Activated naive CD4-positive, alpha-beta T cell treated with anti-CD3 and anti-CD28 coated beads for 36 hours (primary cell): ENCODE measurements at regions not wholly inside any gene's neighbourhood (a gene's known extent, or its start where the extent isn't known, plus 50 kb on each side); places are given as distances from the start of the nearest gene placed in this dataset.
"Not testable (repeated sequence)": the region's sequence is repeated elsewhere in the genome, so short reads cannot be mapped to it uniquely, and the experiment has no call there.

Experiments
- CTCF ChIA-PET: fragments of 350-600 bp; sonication (Branson Sonifier 250); formaldehyde crosslinking; loops from one replicate; lab custom pipeline; 2021; ENCODE audit warnings: antibody characterized with exemption; lab: Charles Lee
- DNase-seq: peaks from one replicate; pipeline ENCODE4 v3.0.0-alpha.2; 2020
- H3K27ac Mint-ChIP-seq: one replicate; pipeline ENCODE4 v1.8.0; 2021; ENCODE audit warnings: mild to moderate bottlenecking, mixed read lengths
- H3K27me3 Mint-ChIP-seq: one replicate; pipeline ENCODE4 v1.8.0; 2021; ENCODE audit warnings: low read depth, mixed read lengths
- H3K36me3 Mint-ChIP-seq: one replicate; pipeline ENCODE4 v1.8.0; 2021; ENCODE audit warnings: low read depth, mixed read lengths
- H3K4me1 Mint-ChIP-seq: one replicate; pipeline ENCODE4 v1.8.0; 2021; ENCODE audit warnings: low read depth, mixed read lengths
- H3K4me3 Mint-ChIP-seq: one replicate; pipeline ENCODE4 v1.8.0; 2021; ENCODE audit warnings: mild to moderate bottlenecking, moderate library complexity, mixed read lengths
- H3K9me3 Mint-ChIP-seq: one replicate; pipeline ENCODE4 v1.8.0; 2021; ENCODE audit warnings: mixed read lengths
- intact Hi-C: fragments of 100-400 bp; cut with micrococcal nuclease; formaldehyde crosslinking; loops from one replicate; pipeline ENCODE4 v1.15.1; 2023

DNA sequence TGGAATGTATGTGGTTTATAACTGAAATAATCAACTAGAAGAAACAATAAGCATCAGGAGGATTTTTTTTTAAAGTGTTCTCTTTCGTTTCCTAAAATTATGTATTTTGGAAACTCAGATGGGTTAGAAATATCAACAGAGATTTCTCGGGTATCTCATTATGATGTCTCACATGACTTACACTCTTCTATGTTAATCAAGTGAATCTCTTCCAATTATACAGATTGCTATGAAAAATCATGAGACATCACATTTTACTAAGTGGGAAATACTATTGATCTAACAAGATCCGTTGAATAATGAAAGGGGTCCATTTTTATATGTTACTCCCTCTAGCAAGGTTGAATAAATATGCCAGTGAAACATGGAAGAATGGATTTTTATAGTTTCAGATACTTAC lies 54.7 kb upstream of the NRIP1 start:
- intact Hi-C loops, result no loop called here
- Mint-ChIP-seq H3K4me1 (no peaks in the 10 kb centered on the region), H3K4me3 (no peak overlapping the region), H3K27ac (no peak overlapping the region), H3K27me3 (peaks cover 9% of the 10 kb centered on the region), H3K9me3 (no peaks in the 10 kb centered on the region), H3K36me3 (no peaks in the 10 kb centered on the region)
- no peak for DNase-seq
- CTCF ChIA-PET, result no interaction called here

DNA sequence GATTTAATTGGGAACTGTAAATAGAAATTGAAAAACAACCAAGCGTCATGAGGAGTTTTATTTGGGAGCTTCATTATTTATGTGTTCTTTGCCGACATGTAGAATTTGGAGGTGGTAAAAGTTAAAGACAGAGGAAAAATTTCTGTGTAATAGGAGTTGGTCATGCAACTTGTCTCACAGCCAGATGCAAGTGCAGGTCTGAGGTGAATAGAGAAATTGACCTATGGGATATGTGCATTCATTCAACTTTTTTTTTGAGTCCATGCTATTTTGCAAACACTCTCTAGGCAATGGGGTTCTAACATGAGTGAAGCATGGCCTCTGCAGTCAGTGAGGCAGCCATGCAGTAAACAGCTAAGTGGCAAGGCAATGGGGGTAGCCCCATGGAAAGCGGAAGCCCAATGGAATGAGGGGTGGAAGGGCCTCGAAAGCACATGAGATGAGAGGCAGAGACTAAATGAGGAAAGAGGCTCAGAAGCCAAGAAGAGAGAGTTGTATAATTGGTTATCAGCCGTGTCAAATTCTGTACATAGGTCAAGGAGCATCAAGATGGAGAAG lies 56.4 kb upstream of the NRIP1 start:
- no peaks in the 10 kb centered on the region for H3K36me3 Mint-ChIP-seq
- peaks cover 9% of the 10 kb centered on the region for H3K27me3 Mint-ChIP-seq
- DNase-seq, result no peak
- no peak overlapping the region for H3K4me3 Mint-ChIP-seq
- intact Hi-C loops, result no loop called here
- H3K4me1 Mint-ChIP-seq, result no peaks in the 10 kb centered on the region
- H3K9me3 Mint-ChIP-seq, result no peaks in the 10 kb centered on the region
- CTCF ChIA-PET, result no interaction called here
- no peak overlapping the region for H3K27ac Mint-ChIP-seq

- no peak overlapping the region for H3K4me3 Mint-ChIP-seq
- H3K36me3 Mint-ChIP-seq, result no peaks in the 10 kb centered on the region
- no peak for DNase-seq
- peaks cover 9% of the 10 kb centered on the region for H3K27me3 Mint-ChIP-seq
- CTCF ChIA-PET, result no interaction called here
- intact Hi-C loops, result no loop called here
- no peak overlapping the region for H3K27ac Mint-ChIP-seq
- no peaks in the 10 kb centered on the region for H3K4me1 Mint-ChIP-seq
- no peaks in the 10 kb centered on the region for H3K9me3 Mint-ChIP-seq
Observed at GRCh38 chr21:15121655-15122120, 56.9 kb upstream of the NRIP1 start.

- no peaks in the 10 kb centered on the region for H3K36me3 Mint-ChIP-seq
- H3K9me3 Mint-ChIP-seq, result no peaks in the 10 kb centered on the region
- peaks cover 9% of the 10 kb centered on the region for H3K27me3 Mint-ChIP-seq
- no peaks in the 10 kb centered on the region for H3K4me1 Mint-ChIP-seq
- CTCF ChIA-PET, result no interaction called here
- no peak overlapping the region for H3K27ac Mint-ChIP-seq
- no peak for DNase-seq
- intact Hi-C loops, result no loop called here
- no peak overlapping the region for H3K4me3 Mint-ChIP-seq
Observed at GRCh38 chr21:15122241-15122640, 57.4 kb upstream of the NRIP1 start.

DNA sequence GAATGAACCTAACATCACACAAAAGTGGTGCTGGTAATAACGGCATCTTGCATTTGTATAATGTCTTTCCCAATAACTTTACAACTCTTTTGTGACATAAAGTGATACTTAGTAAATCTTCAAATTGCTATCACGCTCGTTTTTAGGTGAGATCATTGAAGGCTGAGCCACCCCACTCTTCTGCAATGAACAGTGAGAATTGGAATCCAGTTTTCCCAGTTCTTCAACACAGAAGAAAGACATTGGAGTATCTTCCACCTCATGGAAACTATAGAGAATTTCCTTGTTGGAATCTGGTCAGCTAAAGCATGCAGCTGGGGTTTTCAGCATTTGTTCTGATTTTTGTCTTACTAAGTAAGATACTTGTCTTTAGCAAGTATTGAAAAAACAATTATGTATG lies 59.9 kb upstream of the NRIP1 start:
- intact Hi-C loops, result no loop called here

GRCh38 chr21:15126948-15127347 lies 62.1 kb upstream of the NRIP1 start:
- Mint-ChIP-seq H3K4me3 (no peak overlapping the region), H3K27ac (no peak overlapping the region), H3K9me3 (no peaks in the 10 kb centered on the region), H3K4me1 (peaks cover 6% of the 10 kb centered on the region), H3K36me3 (no peaks in the 10 kb centered on the region), H3K27me3 (peaks cover 2% of the 10 kb centered on the region)
- no peak for DNase-seq
- intact Hi-C loops, result no loop called here
- CTCF ChIA-PET, result no interaction called here

More for the DNA sequence above, 59.9 kb upstream of the NRIP1 start:
- Mint-ChIP-seq H3K27me3 (peaks cover 9% of the 10 kb centered on the region), H3K36me3 (no peaks in the 10 kb centered on the region), H3K27ac (no peak overlapping the region), H3K4me1 (peaks cover 6% of the 10 kb centered on the region), H3K4me3 (no peak overlapping the region), H3K9me3 (no peaks in the 10 kb centered on the region)
- CTCF ChIA-PET, result interaction anchor here (0.7 kb wide), 1 partner anchor 403 kb away, joined by 3 read pairs; no protein-coding TSS in a partner anchor
- DNase-seq, result no peak

- CTCF ChIA-PET, result no interaction called here
- H3K4me1 Mint-ChIP-seq, result peaks cover 6% of the 10 kb centered on the region
- H3K9me3 Mint-ChIP-seq, result no peaks in the 10 kb centered on the region
- no peaks in the 10 kb centered on the region for H3K36me3 Mint-ChIP-seq
- no peaks in the 10 kb centered on the region for H3K27me3 Mint-ChIP-seq
- intact Hi-C loops, result no loop called here
- no peak for DNase-seq
- no peak overlapping the region for H3K27ac Mint-ChIP-seq
- H3K4me3 Mint-ChIP-seq, result no peak overlapping the region
Observed at GRCh38 chr21:15127437-15127836, 62.6 kb upstream of the NRIP1 start.

- H3K27ac Mint-ChIP-seq, result no peak overlapping the region
- H3K4me1 Mint-ChIP-seq, result peaks cover 6% of the 10 kb centered on the region
- no peaks in the 10 kb centered on the region for H3K36me3 Mint-ChIP-seq
- no peak overlapping the region for H3K4me3 Mint-ChIP-seq
- no peaks in the 10 kb centered on the region for H3K9me3 Mint-ChIP-seq
- intact Hi-C loops, result loop anchor here (2.0 kb wide), 1 partner anchor 355 kb away; no protein-coding TSS in a partner anchor
- no peaks in the 10 kb centered on the region for H3K27me3 Mint-ChIP-seq
- no peak for DNase-seq
- CTCF ChIA-PET, result no interaction called here
Observed at GRCh38 chr21:15128267-15128666, 63.5 kb upstream of the NRIP1 start.

GRCh38 chr21:15128714-15129113 lies 63.9 kb upstream of the NRIP1 start:
- intact Hi-C loops, result loop anchor here (2.0 kb wide), 1 partner anchor 354 kb away; no protein-coding TSS in a partner anchor
- H3K27ac Mint-ChIP-seq, H3K4me3 Mint-ChIP-seq, H3K4me1 Mint-ChIP-seq, DNase-seq, H3K36me3 Mint-ChIP-seq, H3K9me3 Mint-ChIP-seq, H3K27me3 Mint-ChIP-seq: not testable (repeated sequence)
- CTCF ChIA-PET, result interaction anchor here (0.9 kb wide), 1 partner anchor 28 kb away, joined by 3 read pairs; no protein-coding TSS in a partner anchor

DNA sequence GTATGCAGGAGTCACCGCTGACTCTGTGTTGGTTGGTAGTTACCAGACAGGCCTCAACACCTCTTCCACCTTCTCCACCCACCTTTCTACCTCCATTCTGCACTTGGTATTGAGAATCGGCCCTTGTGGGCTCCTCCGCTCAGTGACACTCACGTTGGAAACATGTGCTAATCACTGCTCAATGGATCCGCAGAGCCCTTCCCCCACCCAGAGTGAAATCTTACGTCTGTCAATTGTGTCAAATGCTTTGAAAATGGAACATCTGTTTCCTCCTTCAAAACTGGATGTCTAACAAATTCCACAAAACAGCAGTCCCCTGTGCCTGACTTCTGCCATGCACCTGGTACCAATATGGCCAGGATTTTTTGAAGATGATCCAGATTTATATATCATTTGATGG lies 65.5 kb upstream of the NRIP1 start:
- Mint-ChIP-seq H3K4me1 (peaks cover 6% of the 10 kb centered on the region), H3K27ac (no peak overlapping the region)
- CTCF ChIA-PET, result no interaction called here

DNA sequence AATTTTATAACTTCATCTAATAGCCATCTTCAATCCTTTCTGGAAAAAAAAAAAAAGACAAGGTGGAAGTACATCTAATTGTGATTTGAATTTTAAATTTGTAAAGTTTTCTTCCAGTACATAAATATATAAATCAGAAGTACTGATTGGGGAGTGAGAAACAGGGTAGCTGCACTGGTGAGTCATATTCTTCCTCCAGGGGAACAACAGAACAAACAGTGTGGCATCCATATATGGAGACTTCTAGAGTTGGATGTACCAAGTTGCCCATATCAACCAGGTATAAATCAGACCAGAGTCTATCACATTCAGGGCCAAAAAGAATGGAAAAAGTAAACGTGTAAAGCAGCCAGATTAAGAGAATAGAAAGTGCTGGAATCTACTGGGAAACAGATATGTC lies 66.0 kb upstream of the NRIP1 start:
- intact Hi-C loops, result no loop called here
- H3K9me3 Mint-ChIP-seq, result no peaks in the 10 kb centered on the region
- no peak for DNase-seq
- CTCF ChIA-PET, result interaction anchor here (0.6 kb wide), 1 partner anchor 172 kb away, joined by 4 read pairs; no protein-coding TSS in a partner anchor
- no peak overlapping the region for H3K27ac Mint-ChIP-seq
- H3K4me3 Mint-ChIP-seq, result no peak overlapping the region
- peaks cover 6% of the 10 kb centered on the region for H3K4me1 Mint-ChIP-seq
- H3K36me3 Mint-ChIP-seq, result no peaks in the 10 kb centered on the region
- H3K27me3 Mint-ChIP-seq, result peaks cover 2% of the 10 kb centered on the region

More for the DNA sequence above, 65.5 kb upstream of the NRIP1 start:
- Mint-ChIP-seq H3K4me3 (no peak overlapping the region), H3K36me3 (no peaks in the 10 kb centered on the region), H3K27me3 (peaks cover 2% of the 10 kb centered on the region), H3K9me3 (no peaks in the 10 kb centered on the region)
- no peak for DNase-seq
- intact Hi-C loops, result no loop called here

DNA sequence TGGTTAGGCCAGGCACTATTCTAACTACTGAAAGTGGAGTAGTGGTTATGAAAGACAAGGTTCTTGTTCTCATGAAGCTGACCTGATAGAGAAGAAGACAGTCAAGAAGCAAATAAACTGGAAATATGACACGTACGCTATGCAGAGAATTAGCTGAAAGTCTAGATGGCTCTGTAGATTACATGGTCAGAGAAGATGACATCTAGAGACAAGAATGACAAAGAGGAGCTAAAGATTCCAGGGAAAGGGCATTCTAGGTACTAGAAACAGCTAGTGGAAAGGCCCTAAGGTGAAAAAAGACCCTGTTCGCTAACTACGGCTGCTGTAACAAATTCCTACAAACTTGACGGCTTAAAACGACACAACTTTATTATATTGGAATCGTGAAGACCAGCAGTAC lies 68.0 kb upstream of the NRIP1 start:
- H3K27me3 Mint-ChIP-seq, result peaks cover 6% of the 10 kb centered on the region
- no peaks in the 10 kb centered on the region for H3K9me3 Mint-ChIP-seq
- H3K4me3 Mint-ChIP-seq, result no peak overlapping the region
- peaks cover 6% of the 10 kb centered on the region for H3K4me1 Mint-ChIP-seq
- no peak for DNase-seq
- intact Hi-C loops, result no loop called here
- H3K27ac Mint-ChIP-seq, result no peak overlapping the region
- CTCF ChIA-PET, result no interaction called here
- no peaks in the 10 kb centered on the region for H3K36me3 Mint-ChIP-seq

DNA sequence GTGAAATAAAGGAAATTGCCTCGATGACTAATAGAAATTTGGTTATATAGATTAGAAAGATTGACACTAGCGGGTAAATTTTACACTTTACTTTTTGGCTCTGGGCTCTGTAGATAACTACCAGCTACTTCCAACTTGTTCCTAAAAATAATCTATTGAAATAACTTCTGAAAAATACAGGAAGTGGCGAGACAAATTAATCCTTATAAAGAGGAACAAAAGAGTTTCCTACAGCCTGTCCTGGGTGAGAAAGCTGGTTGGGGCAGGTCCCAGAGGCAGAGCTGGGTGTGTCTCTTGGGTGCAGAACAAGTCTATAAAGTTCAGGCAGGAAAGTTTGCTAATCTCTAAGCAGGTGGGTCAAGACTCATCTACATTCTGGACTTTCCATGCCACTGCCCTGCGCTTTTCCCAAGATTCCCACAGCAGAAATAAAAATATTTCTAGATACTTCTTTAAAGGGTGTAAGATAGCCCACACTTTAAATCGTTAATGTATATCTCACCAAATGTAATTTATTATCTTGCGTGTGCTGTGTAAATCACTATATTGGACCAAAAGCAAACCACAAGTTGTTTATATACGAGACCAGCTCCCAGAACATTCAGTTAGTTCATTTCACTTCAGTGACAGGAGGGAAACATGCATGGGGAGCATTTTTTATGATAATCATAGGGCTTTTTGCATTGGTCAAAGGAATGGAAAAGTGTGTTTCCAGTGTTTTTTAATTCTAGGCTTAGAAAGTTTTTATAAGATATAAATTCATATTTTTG lies 70.1 kb upstream of the NRIP1 start:
- intact Hi-C loops, result no loop called here
- H3K27ac Mint-ChIP-seq, result no peak overlapping the region
- H3K27me3 Mint-ChIP-seq, result peaks cover 12% of the 10 kb centered on the region
- CTCF ChIA-PET, result interaction anchor here (0.7 kb wide), 1 partner anchor 15 kb away, joined by 3 read pairs; no protein-coding TSS in a partner anchor
- no peak for DNase-seq
- no peak overlapping the region for H3K4me3 Mint-ChIP-seq
- H3K4me1 Mint-ChIP-seq, result no peaks in the 10 kb centered on the region
- H3K36me3 Mint-ChIP-seq, result no peaks in the 10 kb centered on the region
- H3K9me3 Mint-ChIP-seq, result no peaks in the 10 kb centered on the region
